IMR-90 (cell line): ENCODE measurements at regions not wholly inside any gene's neighbourhood (a gene's known extent, or its start where the extent isn't known, plus 50 kb on each side); places are given as distances from the start of the nearest gene placed in this dataset.

ENCODE experiments used
- ATAC-seq: fragments of 200-7000 bp; cut with Tn5 transposase; 2 replicates; pipeline ENCODE4 v1.9.1; 2020; ENCODE audit warnings: low read depth, mild to moderate bottlenecking, moderate library complexity
- BruUV-seq: library from RNA; stranded (reverse); fragments of 400-500 nt; replicated peaks from 2 replicates; lab custom pipeline; 2021; lab: Mats Ljungman, UMichigan
- CTCF ChIA-PET: fragments of 300-600 bp; formaldehyde crosslinking; extraction: SDS; loops from one replicate; lab custom pipeline; 2021; ENCODE audit warnings: antibody characterized with exemption; lab: Yijun Ruan, JAX
- POLR2A ChIA-PET: fragments of 300-600 bp; sonication (Branson Sonifier 250); formaldehyde crosslinking; loops from one replicate; lab custom pipeline; 2022; ENCODE audit warnings: antibody characterized with exemption; ENCODE audit not compliant: unreplicated experiment; lab: Charles Lee
- DNase-seq: peaks from one replicate; pipeline ENCODE4 v3.0.0; 2013
- H2AFZ ChIP-seq: replicated peaks from 2 replicates; pipeline ENCODE3; 2013; ENCODE audit warnings: low read length, mild to moderate bottlenecking; ENCODE audit not compliant: poor library complexity
- H2AK5ac ChIP-seq: 2 replicates; pipeline ENCODE4 v1.6.1; 2013; ENCODE audit warnings: low read depth, low read length, inconsistent platforms
- H2AK9ac ChIP-seq: replicated peaks from 2 replicates; pipeline ENCODE3; 2013; ENCODE audit warnings: mild to moderate bottlenecking, low read depth, low read length, moderate library complexity; ENCODE audit not compliant: poor library complexity
- H2BK120ac ChIP-seq: 2 replicates; pipeline ENCODE4 v1.6.1; 2013; ENCODE audit warnings: low read depth, low read length, inconsistent platforms
- H2BK15ac ChIP-seq: 3 replicates; pipeline ENCODE4 v1.6.1; 2013; ENCODE audit warnings: low read depth, low read length, inconsistent platforms
- H2BK20ac ChIP-seq: 2 replicates; pipeline ENCODE4 v1.6.1; 2013; ENCODE audit warnings: low read depth, mild to moderate bottlenecking, inconsistent platforms, low read length, moderate library complexity
- H2BK5ac ChIP-seq: 2 replicates; pipeline ENCODE4 v1.6.1; 2013; ENCODE audit warnings: mild to moderate bottlenecking, low read depth, low read length, inconsistent platforms; ENCODE audit not compliant: poor library complexity, severe bottlenecking
- H3K14ac ChIP-seq: replicated peaks from 2 replicates; pipeline ENCODE4 v1.6.1; 2013; ENCODE audit warnings: low read depth, low read length, inconsistent platforms
- H3K18ac ChIP-seq: 2 replicates; pipeline ENCODE4 v1.6.1; 2013; ENCODE audit warnings: low read depth, low read length, control low read depth
- H3K23ac ChIP-seq: 2 replicates; pipeline ENCODE4 v1.6.1; 2013; ENCODE audit warnings: low read depth, low read length, inconsistent platforms
- H3K27ac ChIP-seq: 2 replicates; pipeline ENCODE4 v1.5.1; 2013; ENCODE audit warnings: mild to moderate bottlenecking, control low read depth, low read length; ENCODE audit not compliant: insufficient read depth
- H3K27me3 ChIP-seq: 2 replicates; pipeline ENCODE4 v1.6.1; 2013; ENCODE audit warnings: low read length; ENCODE audit not compliant: control insufficient read depth, insufficient read depth
- H3K36me3 ChIP-seq: 2 replicates; pipeline ENCODE4 v1.6.1; 2013; ENCODE audit warnings: low read length, mixed read lengths; ENCODE audit not compliant: control insufficient read depth, insufficient read depth
- H3K4ac ChIP-seq: 2 replicates; pipeline ENCODE4 v1.6.1; 2013; ENCODE audit warnings: low read depth, low read length, inconsistent platforms
- H3K4me1 ChIP-seq: 2 replicates; pipeline ENCODE4 v1.6.1; 2013; ENCODE audit warnings: low read length, mixed read lengths; ENCODE audit not compliant: control insufficient read depth, insufficient read depth
- H3K4me2 ChIP-seq: 2 replicates; pipeline ENCODE4 v1.6.1; 2013; ENCODE audit warnings: low read depth, mild to moderate bottlenecking, control low read depth, low read length, moderate library complexity
- H3K4me3 ChIP-seq: 2 replicates; pipeline ENCODE4 v1.5.1; 2013; ENCODE audit warnings: low read depth, mild to moderate bottlenecking, control low read depth, low read length, moderate library complexity; ENCODE audit not compliant: insufficient read depth
- H3K56ac ChIP-seq: 2 replicates; pipeline ENCODE4 v1.6.1; 2013; ENCODE audit warnings: low read length, inconsistent platforms; ENCODE audit not compliant: insufficient read depth; ENCODE audit errors: extremely low read depth
- H3K79me1 ChIP-seq, 2 experiments: 2 replicates each; pipeline ENCODE4 v1.6.1; 2013; ENCODE audit warnings: low read length in 2 of 2, inconsistent platforms in 1 of 2, low read depth in 1 of 2
- H3K9ac ChIP-seq: 2 replicates; pipeline ENCODE4 v1.6.1; 2013; ENCODE audit warnings: low read depth, low read length, control low read depth
- H3K9me1 ChIP-seq: 2 replicates; pipeline ENCODE4 v1.6.1; 2013; ENCODE audit warnings: low read length, inconsistent platforms; ENCODE audit not compliant: insufficient read depth
- H3K9me3 ChIP-seq: 2 replicates; pipeline ENCODE4 v1.6.1; 2013; ENCODE audit warnings: low read length; ENCODE audit not compliant: control insufficient read depth, insufficient read depth
- H4K20me1 ChIP-seq: 2 replicates; pipeline ENCODE4 v1.6.1; 2013; ENCODE audit warnings: low read length, inconsistent platforms; ENCODE audit not compliant: insufficient read depth
- H4K5ac ChIP-seq: 2 replicates; pipeline ENCODE4 v1.6.1; 2013; ENCODE audit warnings: mild to moderate bottlenecking, low read depth, low read length, control low read depth
- H4K8ac ChIP-seq, 2 experiments: 2 replicates each; pipeline ENCODE4 v1.6.1; 2013; ENCODE audit warnings: low read depth in 2 of 2, low read length in 2 of 2, control low read depth in 1 of 2, inconsistent platforms in 1 of 2
- H4K91ac ChIP-seq: 2 replicates; pipeline ENCODE4 v1.6.1; 2013; ENCODE audit warnings: low read depth, low read length, inconsistent platforms; ENCODE audit not compliant: insufficient read depth
- BHLHE40 ChIP-seq: fragments of 150-350 bp; IDR thresholded peaks from 2 replicates; pipeline ENCODE4 v1.6.1; 2016; ENCODE audit warnings: mild to moderate bottlenecking, low read depth, low read length
- CEBPB ChIP-seq: IDR thresholded peaks from 2 replicates; pipeline ENCODE4 v1.6.1; 2012; ENCODE audit warnings: low read depth, low read length, improper control_type of control experiment
- CHD1 ChIP-seq: IDR thresholded peaks from 2 replicates; pipeline ENCODE4 v1.6.1; 2012; ENCODE audit warnings: low read depth, low read length, improper control_type of control experiment
- ELK1 ChIP-seq: fragments of 150-350 bp; IDR thresholded peaks from 2 replicates; pipeline ENCODE4 v1.6.1; 2016; ENCODE audit warnings: low read depth, mild to moderate bottlenecking, low read length, moderate library complexity, borderline replicate concordance
- FOS ChIP-seq: fragments of 150-350 bp; IDR thresholded peaks from 2 replicates; pipeline ENCODE4 v1.6.1; 2016; ENCODE audit warnings: low read depth, low read length
- MAFK ChIP-seq: IDR thresholded peaks from 2 replicates; pipeline ENCODE4 v1.6.1; 2012; ENCODE audit warnings: low read depth, low read length, improper control_type of control experiment
- MAZ ChIP-seq: IDR thresholded peaks from 2 replicates; pipeline ENCODE4 v1.6.1; 2012; ENCODE audit warnings: low read depth, mild to moderate bottlenecking, low read length, improper control_type of control experiment, moderate library complexity, borderline replicate concordance
- MXI1 ChIP-seq: IDR thresholded peaks from 2 replicates; pipeline ENCODE4 v1.6.1; 2012; ENCODE audit warnings: low read depth, mild to moderate bottlenecking, low read length, moderate library complexity, borderline replicate concordance
- NFE2L2 ChIP-seq: fragments of 150-350 bp; IDR thresholded peaks from 2 replicates; pipeline ENCODE4 v1.6.1; 2016; ENCODE audit warnings: low read depth, mild to moderate bottlenecking, low read length
- POLR2A ChIP-seq: IDR thresholded peaks from 2 replicates; pipeline ENCODE4 v1.6.1; 2012; ENCODE audit warnings: mild to moderate bottlenecking, low read depth, low read length
- RAD21 ChIP-seq: IDR thresholded peaks from 2 replicates; pipeline ENCODE4 v1.6.1; 2012; ENCODE audit warnings: low read length, improper control_type of control experiment
- RCOR1 ChIP-seq: IDR thresholded peaks from 2 replicates; pipeline ENCODE4 v1.6.1; 2012; ENCODE audit warnings: mild to moderate bottlenecking, low read length, improper control_type of control experiment; ENCODE audit not compliant: insufficient replicate concordance
- RFX5 ChIP-seq: IDR thresholded peaks from 2 replicates; pipeline ENCODE4 v1.8.0; 2012; ENCODE audit warnings: low read depth, mild to moderate bottlenecking, low read length, moderate library complexity
- SMC3 ChIP-seq: fragments of 150-350 bp; IDR thresholded peaks from 2 replicates; pipeline ENCODE4 v1.6.1; 2016; ENCODE audit warnings: low read depth, mild to moderate bottlenecking, antibody characterized with exemption, low read length, moderate library complexity
- USF2 ChIP-seq: fragments of 150-350 bp; IDR thresholded peaks from 2 replicates; pipeline ENCODE4 v1.6.1; 2017; ENCODE audit warnings: mild to moderate bottlenecking, antibody characterized with exemption, low read length, low read depth
- WGBS, 2 experiments: methylation state at CpG; one replicate each; pipeline versions ENCODE4 v1.1.5 to v1.1.7; 2013; ENCODE audit warnings: missing lambda C conversion rate in 2 of 2; ENCODE audit not compliant: insufficient read length in 1 of 2; ENCODE audit errors: extremely low coverage in 2 of 2; 5-methylcytosine and 5-hydroxymethylcytosine counted together
- dilution Hi-C: fragments of 300-500 bp; cut with HindIII; formaldehyde crosslinking; loops from one replicate; pipeline ENCODE4 v1.14.3; 2018; ENCODE audit warnings: low sequenced_read_pairs; ENCODE audit not compliant: unreplicated experiment
- in situ Hi-C: fragments of 300-500 bp; cut with MboI; formaldehyde crosslinking; loops from 3 replicates; pipeline ENCODE4 v1.14.3; 2019; ENCODE audit warnings: low sequenced_read_pairs, inconsistent platforms, mixed read lengths
- intact Hi-C: fragments of 100-400 bp; cut with micrococcal nuclease; formaldehyde crosslinking; loops from 2 replicates; pipeline ENCODE4 v1.10.0; 2022

DNA sequence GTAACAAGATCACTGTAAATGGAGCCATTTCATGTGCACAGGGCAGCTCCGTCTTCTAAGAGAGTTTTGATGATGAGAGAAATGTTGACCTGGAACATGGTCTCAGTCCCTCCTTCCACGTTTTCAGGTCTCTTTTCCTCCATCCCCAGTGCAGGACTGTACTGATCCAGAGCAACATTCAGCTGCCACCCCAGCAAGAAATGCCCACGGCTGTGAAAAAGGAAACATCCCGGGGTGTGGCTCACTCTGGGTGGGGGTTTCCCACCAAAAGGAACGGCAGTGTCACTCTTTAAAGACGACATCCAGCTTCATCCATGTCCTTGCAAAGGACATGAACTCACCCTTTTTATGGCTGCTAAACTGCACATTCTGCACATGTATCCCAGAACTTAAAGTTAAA is 92.6 kb downstream of the ERMARD start:
- Histone ChIP-seq H3K56ac (no peak overlapping the region), H2AK5ac (no peak overlapping the region), H3K14ac (no peak overlapping the region), H2BK5ac (no peak overlapping the region), H3K79me1 (no peaks in the 10 kb centered on the region), H3K4me3 (no peak overlapping the region), H3K9me1 (no peaks in the 10 kb centered on the region), H3K23ac (no peak overlapping the region), H2BK15ac (no peak overlapping the region), H2AK9ac (no peak overlapping the region), H3K4ac (no peak overlapping the region), H3K27ac (no peak overlapping the region), H4K20me1 (no peaks in the 10 kb centered on the region), H4K91ac (no peak overlapping the region), H3K9me3 (peaks cover 4% of the 10 kb centered on the region; the same call in 1 of the 2 replicates), H3K9ac (no peak overlapping the region), H3K18ac (no peak overlapping the region), H3K27me3 (peaks cover 3% of the 10 kb centered on the region; the same call in 1 of the 2 replicates), H3K4me2 (no peak overlapping the region), H2BK20ac (no peak overlapping the region), H4K5ac (no peak overlapping the region), H3K36me3 (no peaks in the 10 kb centered on the region), H4K8ac (no peak overlapping the region), H2BK120ac (no peak overlapping the region), H2AFZ (no peak overlapping the region), H3K4me1 (no peaks in the 10 kb centered on the region)
- BruUV-seq: no TSS peak
- intact Hi-C loops (no loop called here), dilution Hi-C loops (no loop called here), in situ Hi-C loops (no loop called here)
- CTCF ChIA-PET: no interaction called here
- no peak for DNase-seq
- ATAC-seq: no peak
- 90% methylated on average over 2 of the region's 6 CpGs; no CpG with 5 or more reads in 1 of the 2 experiments for WGBS, 2 experiments
- TF ChIP-seq ELK1 (no peak), MAFK (no peak), MAZ (no peak), RCOR1 (no peak), CHD1 (no peak), CEBPB (no peak), SMC3 (no peak), BHLHE40 (no peak), USF2 (no peak), FOS (no peak), RAD21 (no peak), RFX5 (no peak), POLR2A (no peak), NFE2L2 (no peak), MXI1 (no peak)
- POLR2A ChIA-PET: no interaction called here
